ENCODE measurements at regions not wholly inside any gene's neighbourhood (a gene's known extent, or its start where the extent isn't known, plus 50 kb on each side); places are given as distances from the start of the nearest gene placed in this dataset.

DNA sequence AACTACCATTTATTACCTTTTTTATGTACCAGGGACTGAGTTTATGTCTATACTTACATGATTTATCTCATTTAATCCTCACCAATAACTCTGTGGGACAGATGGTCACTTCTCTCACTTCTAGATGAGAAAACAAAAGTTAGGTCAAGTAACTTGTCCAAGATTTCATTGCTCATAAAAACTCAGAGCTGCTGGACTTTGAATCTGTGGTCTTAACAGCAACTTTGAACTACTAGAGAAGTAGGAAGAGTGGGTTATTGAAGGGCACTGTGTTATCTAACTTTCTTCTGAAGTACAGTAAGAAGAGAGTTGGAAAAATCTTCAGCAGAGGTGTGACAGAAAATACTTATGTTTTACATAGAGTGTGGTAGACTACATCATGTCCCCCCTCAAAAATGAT lies 214.2 kb upstream of the BMPER start:
- TF ChIP-seq, protein P1, sequence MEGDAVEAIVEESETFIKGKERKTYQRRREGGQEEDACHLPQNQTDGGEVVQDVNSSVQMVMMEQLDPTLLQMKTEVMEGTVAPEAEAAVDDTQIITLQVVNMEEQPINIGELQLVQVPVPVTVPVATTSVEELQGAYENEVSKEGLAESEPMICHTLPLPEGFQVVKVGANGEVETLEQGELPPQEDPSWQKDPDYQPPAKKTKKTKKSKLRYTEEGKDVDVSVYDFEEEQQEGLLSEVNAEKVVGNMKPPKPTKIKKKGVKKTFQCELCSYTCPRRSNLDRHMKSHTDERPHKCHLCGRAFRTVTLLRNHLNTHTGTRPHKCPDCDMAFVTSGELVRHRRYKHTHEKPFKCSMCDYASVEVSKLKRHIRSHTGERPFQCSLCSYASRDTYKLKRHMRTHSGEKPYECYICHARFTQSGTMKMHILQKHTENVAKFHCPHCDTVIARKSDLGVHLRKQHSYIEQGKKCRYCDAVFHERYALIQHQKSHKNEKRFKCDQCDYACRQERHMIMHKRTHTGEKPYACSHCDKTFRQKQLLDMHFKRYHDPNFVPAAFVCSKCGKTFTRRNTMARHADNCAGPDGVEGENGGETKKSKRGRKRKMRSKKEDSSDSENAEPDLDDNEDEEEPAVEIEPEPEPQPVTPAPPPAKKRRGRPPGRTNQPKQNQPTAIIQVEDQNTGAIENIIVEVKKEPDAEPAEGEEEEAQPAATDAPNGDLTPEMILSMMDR (IDR thresholded peaks at IDR 0.05; ENCODE audit: borderline replicate concordance, extremely low read depth, low read length, poor library complexity, severe bottlenecking): no peak
- no peak for TF ChIP-seq EZH2 (IDR thresholded peaks at IDR 0.05; ENCODE audit: borderline replicate concordance, low read depth, low read length, severe bottlenecking)
